ENCODE measurements at regions not wholly inside any gene's neighbourhood (a gene's known extent, or its start where the extent isn't known, plus 50 kb on each side); places are given as distances from the start of the nearest gene placed in this dataset.

DNA sequence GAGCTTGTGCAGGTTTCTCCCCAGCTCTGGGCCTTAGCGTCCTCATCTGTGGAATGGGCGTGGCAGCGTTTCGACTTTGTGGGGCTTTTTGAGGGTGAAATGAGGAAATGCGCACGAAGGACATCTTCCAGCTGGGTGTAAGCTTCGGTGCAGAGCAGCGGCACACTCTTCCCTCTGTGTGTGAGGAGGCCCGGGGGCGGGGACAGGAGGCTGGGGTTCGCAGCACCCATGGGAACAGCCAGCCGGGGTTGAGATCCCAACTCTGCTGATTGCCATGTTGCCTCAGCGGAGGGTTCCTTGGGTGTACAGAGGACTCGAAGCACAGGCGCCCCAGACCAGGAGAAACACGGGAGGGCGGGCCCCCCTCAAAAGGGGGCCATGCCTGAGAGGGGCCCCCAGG lies 265.6 kb downstream of the NSG2 start:
- POLR2A ChIA-PET = interaction anchor here (0.6 to 1.0 kb wide), 3 partner anchors 32 to 943 kb away, joined by 3 to 4 read pairs (median 3); no protein-coding TSS in a partner anchor

DNA sequence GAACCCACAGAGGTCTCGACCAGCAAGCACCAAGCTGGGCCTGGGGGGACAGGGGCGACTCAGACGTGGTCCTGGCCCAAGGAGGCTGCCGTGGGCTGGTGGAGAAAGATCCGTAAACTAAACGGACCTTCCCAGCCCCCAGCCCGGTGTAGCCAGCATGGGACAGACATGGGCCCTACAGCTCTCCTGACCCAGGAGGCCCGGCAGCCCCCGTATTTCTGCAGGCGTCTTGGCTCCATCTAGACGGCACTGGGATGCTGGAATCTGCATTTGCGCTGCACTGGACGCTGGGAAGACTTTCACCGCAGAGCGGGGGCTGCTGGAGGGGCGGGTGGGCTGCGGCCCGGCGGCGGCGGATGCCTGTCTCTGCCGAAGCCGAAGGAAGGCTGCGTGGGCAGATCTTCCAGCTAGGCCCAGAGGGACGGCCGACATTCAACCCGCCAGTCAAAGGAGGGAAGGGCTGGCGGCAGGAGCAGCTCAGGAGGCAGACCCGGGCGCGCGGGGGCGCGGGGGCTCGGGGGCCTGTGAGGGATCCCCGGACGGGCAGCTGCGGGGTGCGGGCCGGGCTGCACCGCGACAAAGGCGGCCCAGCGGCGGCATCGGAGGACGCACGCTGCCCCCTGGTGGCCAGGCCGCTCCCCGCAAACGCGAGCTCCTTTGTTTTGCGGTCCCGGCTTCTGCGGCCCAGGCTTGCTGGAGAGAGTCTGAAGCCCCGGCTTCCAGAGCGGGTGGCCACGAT lies 266.2 kb downstream of the NSG2 start:
- Histone ChIP-seq H3K9me3 (ENCODE audit: low read length) (no peaks in the 10 kb centered on the region), H4K20me1 (ENCODE audit: insufficient read depth, low read length) (no peaks in the 10 kb centered on the region), H3K4me3 (ENCODE audit: low read depth, low read length, poor library complexity, severe bottlenecking) (no peak overlapping the region), H3K27ac (ENCODE audit: low read depth, low read length, poor library complexity, severe bottlenecking) (no peak overlapping the region), H2AFZ (ENCODE audit: low read length) (no peak overlapping the region), H3K4me1 (ENCODE audit: insufficient read depth, low read length, poor library complexity, severe bottlenecking) (no peaks in the 10 kb centered on the region), H3K79me2 (ENCODE audit: insufficient read depth, low read depth, low read length) (no peaks in the 10 kb centered on the region), H3K36me3 (ENCODE audit: insufficient read depth, low read length) (no peaks in the 10 kb centered on the region), H3K9me2 (ENCODE audit: insufficient read depth, low read length) (no peaks in the 10 kb centered on the region), H3K4me2 (ENCODE audit: low read length) (no peak overlapping the region)
- intact Hi-C loops (cut with micrococcal nuclease; ENCODE audit: unreplicated experiment) = loop anchor here (1.0 to 10.0 kb wide), 2 partner anchors 266 to 697 kb away; partner anchors contain the start of genes BOD1 and NSG2
- DNase-seq (ENCODE audit: low spot score) = peak; percentile 27
- CTCF ChIA-PET (ENCODE audit: unreplicated experiment) = interaction anchor here (0.6 to 0.9 kb wide), 2 partner anchors 254 to 276 kb away, joined by 3 read pairs; no protein-coding TSS in a partner anchor
- BruUV-seq (replicated peaks) = no TSS peak
- TF ChIP-seq EZH2phosphoT487 (IDR thresholded peaks at IDR 0.05; ENCODE audit: borderline replicate concordance, low read depth, low read length) = no peak
- TF ChIP-seq, protein P1, sequence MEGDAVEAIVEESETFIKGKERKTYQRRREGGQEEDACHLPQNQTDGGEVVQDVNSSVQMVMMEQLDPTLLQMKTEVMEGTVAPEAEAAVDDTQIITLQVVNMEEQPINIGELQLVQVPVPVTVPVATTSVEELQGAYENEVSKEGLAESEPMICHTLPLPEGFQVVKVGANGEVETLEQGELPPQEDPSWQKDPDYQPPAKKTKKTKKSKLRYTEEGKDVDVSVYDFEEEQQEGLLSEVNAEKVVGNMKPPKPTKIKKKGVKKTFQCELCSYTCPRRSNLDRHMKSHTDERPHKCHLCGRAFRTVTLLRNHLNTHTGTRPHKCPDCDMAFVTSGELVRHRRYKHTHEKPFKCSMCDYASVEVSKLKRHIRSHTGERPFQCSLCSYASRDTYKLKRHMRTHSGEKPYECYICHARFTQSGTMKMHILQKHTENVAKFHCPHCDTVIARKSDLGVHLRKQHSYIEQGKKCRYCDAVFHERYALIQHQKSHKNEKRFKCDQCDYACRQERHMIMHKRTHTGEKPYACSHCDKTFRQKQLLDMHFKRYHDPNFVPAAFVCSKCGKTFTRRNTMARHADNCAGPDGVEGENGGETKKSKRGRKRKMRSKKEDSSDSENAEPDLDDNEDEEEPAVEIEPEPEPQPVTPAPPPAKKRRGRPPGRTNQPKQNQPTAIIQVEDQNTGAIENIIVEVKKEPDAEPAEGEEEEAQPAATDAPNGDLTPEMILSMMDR (conservative IDR thresholded peaks at IDR 0.05; ENCODE audit: low read length) = peak; percentile 76
- POLR2A ChIA-PET = no interaction called here

More for the DNA sequence above, 265.6 kb downstream of the NSG2 start:
- Histone ChIP-seq H2AFZ (ENCODE audit: low read length) (no peak overlapping the region), H3K4me1 (ENCODE audit: insufficient read depth, low read length, poor library complexity, severe bottlenecking) (no peaks in the 10 kb centered on the region), H4K20me1 (ENCODE audit: insufficient read depth, low read length) (no peaks in the 10 kb centered on the region), H3K4me3 (ENCODE audit: low read depth, low read length, poor library complexity, severe bottlenecking) (no peak overlapping the region), H3K9me3 (ENCODE audit: low read length) (no peaks in the 10 kb centered on the region), H3K79me2 (ENCODE audit: insufficient read depth, low read depth, low read length) (no peaks in the 10 kb centered on the region), H3K36me3 (ENCODE audit: insufficient read depth, low read length) (no peaks in the 10 kb centered on the region), H3K4me2 (ENCODE audit: low read length) (no peak overlapping the region), H3K27ac (ENCODE audit: low read depth, low read length, poor library complexity, severe bottlenecking) (no peak overlapping the region), H3K9me2 (ENCODE audit: insufficient read depth, low read length) (no peaks in the 10 kb centered on the region)
- no peak for DNase-seq (ENCODE audit: low spot score)
- intact Hi-C loops (cut with micrococcal nuclease; ENCODE audit: unreplicated experiment) = loop anchor here (10.0 kb wide), 1 partner anchor 696 kb away; the partner anchor contains the start of gene BOD1
- TF ChIP-seq, protein P1 (conservative IDR thresholded peaks at IDR 0.05; ENCODE audit: low read length) = no peak
- BruUV-seq (replicated peaks) = no TSS peak
- CTCF ChIA-PET (ENCODE audit: unreplicated experiment) = interaction anchor here (1.1 kb wide), 1 partner anchor 265 kb away, joined by 4 read pairs; the partner anchor contains the start of gene NSG2

DNA sequence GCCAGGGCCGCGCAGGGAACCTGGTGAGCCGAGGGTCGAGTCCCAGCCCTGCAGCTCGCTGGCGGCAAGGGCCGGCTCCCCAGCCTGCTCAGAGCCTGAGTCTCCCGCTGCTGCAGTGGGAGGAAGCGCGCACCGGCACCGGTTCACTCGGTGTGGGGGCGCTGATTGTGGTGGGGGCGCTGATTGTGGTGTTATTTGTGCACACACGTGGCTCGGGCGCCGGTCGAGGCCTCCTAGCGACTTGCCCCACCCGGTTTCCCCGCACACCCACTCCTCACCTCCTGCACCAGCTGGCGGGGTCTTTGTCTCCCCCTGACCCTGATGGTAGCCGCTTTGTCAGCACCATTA lies 266.7 kb downstream of the NSG2 start:
- TF ChIP-seq EZH2phosphoT487 (IDR thresholded peaks at IDR 0.05; ENCODE audit: borderline replicate concordance, low read depth, low read length) = no peak
- TF ChIP-seq, protein P1 (conservative IDR thresholded peaks at IDR 0.05; ENCODE audit: low read length) = no peak
- H3K79me2 ChIP-seq (ENCODE audit: insufficient read depth, low read depth, low read length) = no peaks in the 10 kb centered on the region
- ChIA-PET CTCF (ENCODE audit: unreplicated experiment) (interaction anchor here (0.6 to 0.9 kb wide), 2 partner anchors 255 to 276 kb away, joined by 3 read pairs; no protein-coding TSS in a partner anchor), POLR2A (no interaction called here)
- H3K4me3 ChIP-seq (ENCODE audit: low read depth, low read length, poor library complexity, severe bottlenecking) = no peak overlapping the region
- intact Hi-C loops (cut with micrococcal nuclease; ENCODE audit: unreplicated experiment) = loop anchor here (1.0 to 10.0 kb wide), 2 partner anchors 267 to 697 kb away; partner anchors contain the start of genes BOD1 and NSG2
- no peak overlapping the region for H3K4me2 ChIP-seq (ENCODE audit: low read length)
- no peak for DNase-seq (ENCODE audit: low spot score)
- H3K36me3 ChIP-seq (ENCODE audit: insufficient read depth, low read length) = no peaks in the 10 kb centered on the region
- H2AFZ ChIP-seq (ENCODE audit: low read length) = no peak overlapping the region
- H3K27ac ChIP-seq (ENCODE audit: low read depth, low read length, poor library complexity, severe bottlenecking) = no peak overlapping the region
- no peaks in the 10 kb centered on the region for H4K20me1 ChIP-seq (ENCODE audit: insufficient read depth, low read length)
- H3K9me3 ChIP-seq (ENCODE audit: low read length) = no peaks in the 10 kb centered on the region
- H3K9me2 ChIP-seq (ENCODE audit: insufficient read depth, low read length) = no peaks in the 10 kb centered on the region
- BruUV-seq (replicated peaks) = no TSS peak
- H3K4me1 ChIP-seq (ENCODE audit: insufficient read depth, low read length, poor library complexity, severe bottlenecking) = no peaks in the 10 kb centered on the region

All from OCI-LY7 (cell line).